ENCODE measurements at regions not wholly inside any gene's neighbourhood (a gene's known extent, or its start where the extent isn't known, plus 50 kb on each side); places are given as distances from the start of the nearest gene placed in this dataset.

DNA sequence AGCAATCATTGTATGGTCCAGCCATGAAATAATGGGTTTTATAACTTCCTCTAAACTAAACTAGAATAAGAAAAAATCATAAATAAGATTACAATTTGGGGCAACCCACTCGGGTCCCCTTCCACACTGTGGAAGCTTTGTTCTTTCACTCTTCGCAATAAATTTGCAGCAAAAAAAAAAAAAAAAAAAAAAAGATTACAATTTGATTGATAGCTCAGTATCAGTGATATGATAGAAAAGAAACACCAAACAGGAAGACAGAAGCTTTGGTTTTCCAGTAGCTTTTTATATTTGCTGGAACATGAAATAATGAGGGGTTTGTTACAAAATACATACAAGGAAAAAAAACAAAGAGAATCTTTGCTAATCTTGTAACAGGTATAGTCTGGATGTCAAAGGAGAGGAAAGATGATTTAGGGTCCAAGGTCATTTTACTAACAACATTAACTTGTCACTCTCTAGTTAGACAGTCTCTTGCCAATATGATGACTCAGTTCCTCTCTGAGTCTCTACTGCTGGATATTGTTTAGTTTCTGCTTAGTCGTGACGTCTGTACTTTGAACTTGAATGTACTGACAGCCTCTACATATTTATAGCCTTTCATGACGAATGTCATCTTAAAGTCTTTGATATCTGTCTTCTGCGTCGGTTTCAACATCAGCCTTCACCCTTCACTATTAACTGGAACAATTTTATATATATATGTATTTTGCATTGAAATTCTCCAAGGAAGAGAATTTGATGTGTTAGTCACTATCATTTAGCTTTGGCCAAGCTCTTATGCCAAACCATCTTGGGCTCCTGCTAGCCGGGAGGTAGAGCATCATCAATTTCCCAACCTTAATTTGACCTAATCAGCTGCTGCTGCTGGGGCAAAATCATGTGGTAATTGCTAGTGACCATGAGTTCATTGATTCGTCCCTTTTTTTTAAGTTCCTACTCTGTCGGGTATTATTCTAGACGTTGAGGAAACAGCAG, 213.1 kb upstream of the STXBP5 start:
- Histone ChIP-seq H3K4me1 (peaks cover 9% of the 10 kb centered on the region), H3K27me3 (no peaks in the 10 kb centered on the region), H3K36me3 (no peaks in the 10 kb centered on the region), H3K27ac (no peak overlapping the region), H3K9me3 (replicated peaks) (0 out of 2 replicates have a peak, but pooled peaks cover 3% of the 10 kb centered on the region), H3K4me3 (no peak overlapping the region)
- DNase-seq: no peak

DNA sequence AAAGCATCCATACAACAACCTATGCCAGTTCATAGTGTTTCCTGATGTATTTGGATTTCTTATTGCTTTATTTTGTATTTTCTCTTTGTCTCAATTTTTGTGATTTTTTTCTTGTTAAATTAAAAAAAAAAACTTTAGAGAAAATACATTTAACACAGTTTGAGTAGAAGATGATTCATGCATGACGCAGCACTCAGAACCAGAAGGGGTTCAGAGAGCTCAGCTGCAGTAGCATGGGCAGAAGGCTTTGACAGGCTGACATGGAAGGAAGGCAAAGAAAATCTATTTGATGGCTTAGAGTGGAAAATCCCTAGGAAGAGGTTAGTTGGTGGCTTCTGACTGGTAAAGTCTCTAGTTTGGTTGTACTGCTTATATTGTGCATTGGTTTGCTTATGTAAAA, 207.2 kb upstream of the STXBP5 start:
- no peaks in the 10 kb centered on the region for H3K9me3 ChIP-seq (replicated peaks)
- no peak overlapping the region for H3K4me3 ChIP-seq
- H3K27ac ChIP-seq: no peak overlapping the region
- H3K4me1 ChIP-seq: peaks cover 14% of the 10 kb centered on the region
- H3K36me3 ChIP-seq: no peaks in the 10 kb centered on the region
- no peaks in the 10 kb centered on the region for H3K27me3 ChIP-seq
- DNase-seq: no peak

DNA sequence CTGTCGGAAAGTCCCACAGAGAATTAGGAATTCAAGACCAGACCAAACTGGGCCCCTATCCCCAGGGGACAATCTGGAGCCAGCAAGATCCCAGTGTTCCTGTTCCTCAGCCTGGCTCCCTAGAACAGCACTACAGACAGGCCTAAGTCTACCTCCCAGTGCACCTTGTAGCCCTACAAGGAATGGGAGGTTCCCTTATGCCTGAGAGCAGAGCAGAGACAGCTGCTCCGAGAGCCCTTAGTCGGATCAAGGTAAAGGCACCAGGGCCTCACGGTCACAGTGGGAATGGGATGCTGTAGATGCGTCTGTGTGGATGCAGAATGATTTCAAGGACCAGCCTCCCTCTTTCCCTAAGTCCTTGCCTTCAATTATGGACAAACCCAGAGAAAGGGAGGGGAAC, 204.5 kb upstream of the STXBP5 start:
- no peaks in the 10 kb centered on the region for H3K9me3 ChIP-seq (replicated peaks)
- peak overlapping the region; percentile 66; the same call in 1 of the 2 replicates for H3K27ac ChIP-seq
- H3K36me3 ChIP-seq: no peaks in the 10 kb centered on the region
- H3K4me3 ChIP-seq: no peak overlapping the region
- peak; percentile 6 to 33 for DNase-seq
- no peaks in the 10 kb centered on the region for H3K27me3 ChIP-seq
- H3K4me1 ChIP-seq: peaks cover 14% of the 10 kb centered on the region

DNA sequence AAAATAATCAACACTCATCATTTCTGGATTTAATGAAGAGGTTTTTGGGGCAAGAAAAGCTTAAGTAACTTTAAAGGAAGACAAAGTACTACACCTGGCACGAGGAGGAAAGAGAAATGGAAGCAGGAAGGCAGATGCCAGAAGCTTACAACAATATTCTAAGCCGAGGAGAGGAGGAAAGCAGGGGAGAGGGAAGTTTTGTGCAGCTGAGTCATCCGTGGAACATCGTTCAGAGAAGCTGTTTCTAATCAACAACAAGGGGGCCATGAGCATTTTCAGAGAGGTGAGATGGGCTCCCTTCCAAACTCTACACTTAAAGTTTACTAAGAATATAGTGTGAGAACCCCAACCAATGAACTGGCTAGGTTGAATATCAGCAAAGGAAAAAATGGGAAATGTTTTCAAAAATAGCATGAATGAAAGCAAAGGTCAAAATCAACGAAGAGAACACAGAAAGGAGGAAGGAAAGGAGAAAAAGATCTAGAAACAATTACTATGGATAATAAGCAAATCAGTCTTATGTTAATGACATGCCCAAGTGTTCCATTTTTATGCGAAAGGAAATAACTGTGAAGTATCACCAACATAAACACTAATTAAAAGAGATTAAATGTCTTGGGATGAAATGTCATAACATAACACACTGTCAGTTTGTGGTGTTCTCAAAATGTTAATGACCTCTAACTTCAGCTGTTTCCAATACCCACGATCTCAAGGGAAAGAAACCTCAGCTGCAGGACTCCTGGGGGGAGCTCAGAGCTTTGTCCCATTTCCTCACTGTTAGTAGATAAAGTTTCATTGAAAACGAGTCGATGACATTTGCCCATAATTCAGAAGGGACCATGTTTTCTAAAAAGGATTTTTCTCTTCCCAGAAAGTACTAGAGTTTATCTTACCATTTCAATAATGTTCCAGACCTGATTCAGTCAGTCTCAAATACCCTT, 203.4 kb upstream of the STXBP5 start:
- Histone ChIP-seq H3K9me3 (replicated peaks) (no peaks in the 10 kb centered on the region), H3K4me1 (peaks cover 14% of the 10 kb centered on the region), H3K27me3 (no peaks in the 10 kb centered on the region), H3K36me3 (no peaks in the 10 kb centered on the region), H3K4me3 (peak overlapping the region; percentile 42), H3K27ac (peak overlapping the region; percentile 66)
- DNase-seq: peak; percentile 50 to 74

DNA sequence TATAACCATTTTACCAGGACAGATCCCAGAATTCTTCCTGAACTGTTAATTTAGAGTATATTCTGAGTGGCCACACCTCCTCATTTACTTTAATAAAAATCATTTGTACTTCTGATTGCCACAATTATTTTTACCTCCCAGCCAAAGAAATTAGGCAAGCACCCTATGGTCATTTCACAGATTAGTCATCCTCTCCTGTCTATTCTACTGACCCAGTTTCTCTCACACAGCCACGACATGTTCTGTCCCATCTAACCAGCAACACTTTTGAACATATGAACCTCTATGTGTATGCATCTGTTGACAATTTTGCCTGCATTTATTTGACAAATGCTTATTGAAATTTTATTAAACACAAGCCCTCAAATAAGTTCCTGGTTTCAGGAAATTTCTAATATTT, 202.6 kb upstream of the STXBP5 start:
- Histone ChIP-seq H3K4me3 (no peak overlapping the region), H3K27me3 (no peaks in the 10 kb centered on the region), H3K4me1 (peaks cover 14% of the 10 kb centered on the region), H3K36me3 (no peaks in the 10 kb centered on the region), H3K9me3 (replicated peaks) (no peaks in the 10 kb centered on the region), H3K27ac (peak overlapping the region; percentile 66)
- no peak for DNase-seq

DNA sequence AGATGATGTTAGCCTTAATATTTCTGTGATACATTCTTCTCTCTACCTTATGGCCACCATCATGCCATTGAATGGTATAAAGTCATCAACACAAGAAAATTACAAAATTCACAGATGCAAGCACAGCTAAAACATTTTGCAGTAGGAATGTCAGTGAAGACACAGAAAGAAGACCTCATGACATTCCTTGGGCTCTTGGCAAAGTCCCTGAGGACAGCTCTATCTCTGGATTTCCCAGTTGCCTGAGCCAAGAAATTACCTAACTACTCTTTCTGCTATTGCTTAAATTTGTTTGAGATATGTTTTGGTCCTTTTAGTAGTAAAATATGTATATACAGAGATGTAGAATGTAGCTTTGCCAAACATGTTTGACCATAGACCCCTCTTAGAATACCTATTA, 201.0 kb upstream of the STXBP5 start:
- no peak overlapping the region for H3K27ac ChIP-seq
- H3K4me1 ChIP-seq: peaks cover 14% of the 10 kb centered on the region
- no peaks in the 10 kb centered on the region for H3K9me3 ChIP-seq (replicated peaks)
- no peaks in the 10 kb centered on the region for H3K36me3 ChIP-seq
- no peaks in the 10 kb centered on the region for H3K27me3 ChIP-seq
- DNase-seq: no peak
- no peak overlapping the region for H3K4me3 ChIP-seq

DNA sequence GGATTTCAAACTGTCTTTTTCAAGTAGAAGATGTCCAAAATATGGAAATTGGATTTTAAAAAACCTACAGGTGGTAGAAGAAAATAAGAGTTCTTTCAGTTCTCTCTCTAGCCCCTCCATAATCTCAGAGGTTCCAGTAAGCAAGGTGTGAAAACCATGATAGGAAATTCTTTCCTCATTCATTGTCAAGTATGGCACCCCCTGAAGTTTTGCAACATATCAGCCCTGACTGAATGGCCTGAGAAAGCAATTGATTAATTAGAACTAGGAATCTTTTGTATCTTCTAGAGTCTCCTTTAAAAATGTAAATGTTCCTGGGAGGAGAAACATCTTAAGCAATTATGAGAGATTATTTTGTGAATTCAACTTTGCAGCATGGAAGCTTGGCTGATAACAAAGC, 198.7 kb upstream of the STXBP5 start:
- Histone ChIP-seq H3K4me3 (no peak overlapping the region), H3K27me3 (no peaks in the 10 kb centered on the region), H3K27ac (no peak overlapping the region), H3K36me3 (no peaks in the 10 kb centered on the region), H3K4me1 (peaks cover 6% of the 10 kb centered on the region), H3K9me3 (replicated peaks) (peaks cover 4% of the 10 kb centered on the region; the same call in 1 of the 2 replicates)
- no peak for DNase-seq

DNA sequence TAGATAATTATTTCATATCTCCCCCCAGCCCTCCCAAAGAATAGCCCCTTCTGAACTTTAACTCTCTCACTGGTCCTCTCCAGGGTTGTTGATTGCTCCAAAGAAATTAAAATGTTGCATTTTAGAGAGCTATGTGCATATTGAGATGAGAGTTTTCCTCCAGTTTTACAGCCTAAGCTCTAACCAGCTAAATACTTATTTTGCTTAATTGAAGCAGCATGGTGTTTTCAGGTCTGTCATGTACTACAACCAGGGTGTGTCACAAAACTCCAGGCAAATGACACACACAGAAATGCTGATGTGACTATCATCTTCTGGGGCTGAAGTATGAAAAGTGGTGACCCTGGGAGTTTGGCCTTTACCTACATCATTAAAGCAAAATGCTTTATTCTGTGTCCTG, 196.8 kb upstream of the STXBP5 start:
- Histone ChIP-seq H3K36me3 (no peaks in the 10 kb centered on the region), H3K27ac (no peak overlapping the region), H3K4me3 (no peak overlapping the region), H3K27me3 (no peaks in the 10 kb centered on the region), H3K4me1 (no peaks in the 10 kb centered on the region), H3K9me3 (replicated peaks) (peaks cover 4% of the 10 kb centered on the region; the same call in 1 of the 2 replicates)
- DNase-seq: no peak

DNA sequence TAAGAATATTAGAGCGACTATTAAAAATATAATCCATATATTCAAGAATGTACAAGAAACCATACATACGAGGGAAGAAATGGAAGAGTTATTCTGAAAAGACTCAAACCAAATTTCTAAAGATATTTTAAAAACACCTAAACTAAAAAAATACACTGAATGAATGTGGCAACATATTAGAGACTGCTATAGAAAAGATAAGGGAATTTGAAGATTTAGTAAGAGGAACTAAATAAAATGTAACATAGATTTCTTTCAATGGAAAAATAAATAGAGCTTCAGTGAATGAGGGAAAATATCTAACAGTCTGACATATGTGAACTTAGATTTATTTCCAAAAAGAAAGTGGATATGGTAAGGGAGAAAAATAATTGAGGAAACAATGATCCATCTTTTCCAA, 194.9 kb upstream of the STXBP5 start:
- no peaks in the 10 kb centered on the region for H3K36me3 ChIP-seq

DNA sequence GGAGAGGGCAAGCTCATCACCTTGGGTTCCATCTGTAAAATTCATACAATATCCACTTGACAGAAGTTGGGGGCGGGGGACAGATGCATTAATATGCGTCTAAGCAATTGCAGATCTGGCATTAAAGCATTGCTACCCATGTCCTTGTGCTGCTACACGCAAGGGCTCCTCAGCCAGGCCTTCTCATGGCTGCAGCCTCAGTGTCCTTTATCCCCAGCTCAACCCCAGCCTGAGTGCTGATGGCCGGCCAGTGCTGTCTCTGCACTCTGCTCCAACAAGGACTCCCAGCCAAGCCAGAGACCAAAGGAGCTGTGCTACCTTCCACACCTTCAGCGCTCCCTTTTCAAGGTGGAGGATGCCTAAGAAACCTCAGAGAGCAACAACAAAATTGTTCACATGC, 188.5 kb upstream of the STXBP5 start:
- no peak for DNase-seq
- H3K4me3 ChIP-seq: no peak overlapping the region
- peaks cover 20% of the 10 kb centered on the region for H3K4me1 ChIP-seq
- H3K27ac ChIP-seq: no peak overlapping the region
- no peaks in the 10 kb centered on the region for H3K9me3 ChIP-seq (replicated peaks)
- no peaks in the 10 kb centered on the region for H3K36me3 ChIP-seq
- no peaks in the 10 kb centered on the region for H3K27me3 ChIP-seq

More for the DNA sequence above, 194.9 kb upstream of the STXBP5 start:
- peaks cover 4% of the 10 kb centered on the region; the same call in 1 of the 2 replicates for H3K9me3 ChIP-seq (replicated peaks)
- H3K27ac ChIP-seq: no peak overlapping the region
- H3K4me1 ChIP-seq: peaks cover 4% of the 10 kb centered on the region
- H3K27me3 ChIP-seq: no peaks in the 10 kb centered on the region
- no peak overlapping the region for H3K4me3 ChIP-seq
- no peak for DNase-seq

DNA sequence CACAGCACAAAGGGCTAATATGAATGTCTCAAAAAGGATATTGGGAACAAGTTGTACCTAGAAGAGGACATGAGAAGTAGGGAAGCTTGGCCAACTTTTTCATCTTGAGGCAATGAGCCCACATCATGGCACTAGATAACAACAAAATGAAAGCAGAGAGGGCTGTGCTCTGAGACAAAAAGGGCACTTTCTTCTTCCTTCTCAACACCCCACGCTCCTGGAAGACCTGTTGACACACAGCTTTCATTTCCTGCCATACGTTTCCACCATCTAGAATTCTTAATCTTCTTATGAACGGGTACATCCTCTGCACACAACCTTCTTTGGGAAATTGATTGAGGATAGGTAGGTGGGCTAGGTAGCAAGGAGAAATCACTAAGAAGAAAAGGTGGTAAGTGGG, 187.8 kb upstream of the STXBP5 start:
- H3K36me3 ChIP-seq: no peaks in the 10 kb centered on the region
- H3K27me3 ChIP-seq: no peaks in the 10 kb centered on the region
- no peak overlapping the region for H3K4me3 ChIP-seq
- H3K4me1 ChIP-seq: peaks cover 20% of the 10 kb centered on the region
- H3K9me3 ChIP-seq (replicated peaks): no peaks in the 10 kb centered on the region
- DNase-seq: no peak
- H3K27ac ChIP-seq: no peak overlapping the region

DNA sequence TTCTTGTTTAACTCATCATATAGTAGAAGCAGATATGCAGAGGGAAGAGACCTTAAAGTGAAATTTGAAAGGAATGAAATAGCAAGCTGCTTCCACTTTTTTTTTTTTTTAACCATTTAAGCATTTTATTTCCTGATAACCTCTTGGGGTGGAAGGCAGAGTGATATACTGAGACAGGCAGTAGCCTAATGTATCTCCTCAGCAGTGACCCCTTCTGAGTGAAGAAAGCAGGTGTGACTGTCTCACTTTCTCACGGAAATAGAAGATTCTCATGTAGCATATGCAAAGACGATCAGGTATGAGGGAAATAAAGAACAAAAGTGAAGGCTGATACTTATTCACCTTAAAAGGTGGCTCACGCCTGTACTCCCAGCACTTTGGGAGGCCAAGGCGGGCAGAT, 187.1 kb upstream of the STXBP5 start:
- peak in 1 of 2 experiments; percentile 45 for DNase-seq
- Histone ChIP-seq H3K9me3 (replicated peaks) (no peaks in the 10 kb centered on the region), H3K4me3 (no peak overlapping the region), H3K36me3 (no peaks in the 10 kb centered on the region), H3K27me3 (no peaks in the 10 kb centered on the region), H3K27ac (no peak overlapping the region), H3K4me1 (peaks cover 20% of the 10 kb centered on the region)

DNA sequence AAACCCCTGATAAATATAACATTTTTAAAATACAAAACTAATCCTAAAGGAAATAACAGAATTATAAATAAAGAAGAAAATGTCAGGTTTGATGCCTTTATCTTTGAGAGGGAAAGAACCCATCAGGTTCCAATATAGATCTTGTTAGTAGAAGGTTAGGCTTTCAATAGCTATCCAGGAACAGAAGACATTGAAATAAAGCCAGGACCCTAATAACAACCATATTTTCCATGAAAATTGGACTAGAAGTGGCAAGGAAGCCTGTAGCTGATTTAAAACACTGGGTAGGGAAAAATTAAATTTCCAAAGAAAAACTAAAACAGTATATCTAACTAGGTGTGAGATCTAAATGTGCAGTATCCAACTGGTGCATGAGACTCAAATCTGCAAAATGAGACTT, 185.2 kb upstream of the STXBP5 start:
- no peaks in the 10 kb centered on the region for H3K9me3 ChIP-seq (replicated peaks)

DNA sequence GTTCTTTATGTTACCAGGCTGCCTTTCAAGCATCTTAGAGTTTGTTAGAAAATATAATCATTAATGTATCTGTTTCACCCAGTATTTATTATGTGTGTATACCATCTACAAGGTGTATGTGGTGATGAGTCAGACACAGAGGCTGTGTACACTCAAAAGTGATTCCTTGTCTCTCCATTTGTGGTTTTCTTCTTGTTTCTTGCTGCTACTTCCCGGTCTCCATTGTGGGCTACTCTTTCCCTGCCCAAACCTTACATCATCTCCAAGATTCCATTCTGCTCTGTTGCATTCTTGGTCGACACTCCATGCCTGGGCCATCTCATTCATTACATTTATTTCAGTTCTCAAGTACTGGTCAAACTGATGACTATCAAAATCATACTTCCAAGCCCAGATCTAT, 182.2 kb upstream of the STXBP5 start:
- no peak for DNase-seq
- Histone ChIP-seq H3K36me3 (peaks cover 2% of the 10 kb centered on the region; the same call in 1 of the 2 replicates), H3K27ac (no peak overlapping the region)

More for the DNA sequence above, 185.2 kb upstream of the STXBP5 start:
- Histone ChIP-seq H3K27me3 (no peaks in the 10 kb centered on the region), H3K27ac (no peak overlapping the region), H3K4me3 (no peak overlapping the region), H3K4me1 (peaks cover 31% of the 10 kb centered on the region), H3K36me3 (no peaks in the 10 kb centered on the region)
- no peak for DNase-seq

DNA sequence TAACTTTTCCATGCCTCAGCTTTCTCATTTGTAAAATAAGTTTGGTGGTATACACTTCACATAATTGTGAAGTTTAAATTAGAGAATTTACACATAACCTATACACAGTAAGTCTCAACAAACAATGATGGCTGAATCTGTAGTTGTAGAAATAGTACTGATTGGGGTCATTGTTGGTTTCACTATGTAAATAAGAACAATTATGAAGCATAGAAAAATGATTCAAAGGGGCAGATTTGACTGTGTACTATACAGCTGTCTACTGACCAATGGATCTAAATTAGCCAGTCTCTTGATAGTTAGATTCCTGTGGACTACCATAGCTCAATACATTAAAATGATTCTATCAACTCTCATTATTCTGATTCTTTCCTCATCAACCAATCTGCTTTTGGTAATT, 181.1 kb upstream of the STXBP5 start:
- Histone ChIP-seq H3K9me3 (replicated peaks) (no peaks in the 10 kb centered on the region), H3K4me3 (no peak overlapping the region), H3K4me1 (peaks cover 13% of the 10 kb centered on the region), H3K36me3 (peaks cover 2% of the 10 kb centered on the region; the same call in 1 of the 2 replicates), H3K27me3 (no peaks in the 10 kb centered on the region), H3K27ac (peak overlapping the region; percentile 25)
- no peak for DNase-seq

More for the DNA sequence above, 182.2 kb upstream of the STXBP5 start:
- no peaks in the 10 kb centered on the region for H3K9me3 ChIP-seq (replicated peaks)
- H3K4me1 ChIP-seq: peaks cover 17% of the 10 kb centered on the region
- no peak overlapping the region for H3K4me3 ChIP-seq
- H3K27me3 ChIP-seq: no peaks in the 10 kb centered on the region

Data from SJCRH30 (cell line).